Astrocyte of the hippocampus (primary cell): ENCODE measurements at regions not wholly inside any gene's neighbourhood (a gene's known extent, or its start where the extent isn't known, plus 50 kb on each side); places are given as distances from the start of the nearest gene placed in this dataset.
A peak's percentile ranks its signal among the peaks of the same experiment; 100 is the strongest.

ENCODE experiments used
- DNase-seq: peaks from one replicate; pipeline ENCODE4 v3.0.0; 2011; ENCODE audit warnings: low read depth, low spot score

DNA sequence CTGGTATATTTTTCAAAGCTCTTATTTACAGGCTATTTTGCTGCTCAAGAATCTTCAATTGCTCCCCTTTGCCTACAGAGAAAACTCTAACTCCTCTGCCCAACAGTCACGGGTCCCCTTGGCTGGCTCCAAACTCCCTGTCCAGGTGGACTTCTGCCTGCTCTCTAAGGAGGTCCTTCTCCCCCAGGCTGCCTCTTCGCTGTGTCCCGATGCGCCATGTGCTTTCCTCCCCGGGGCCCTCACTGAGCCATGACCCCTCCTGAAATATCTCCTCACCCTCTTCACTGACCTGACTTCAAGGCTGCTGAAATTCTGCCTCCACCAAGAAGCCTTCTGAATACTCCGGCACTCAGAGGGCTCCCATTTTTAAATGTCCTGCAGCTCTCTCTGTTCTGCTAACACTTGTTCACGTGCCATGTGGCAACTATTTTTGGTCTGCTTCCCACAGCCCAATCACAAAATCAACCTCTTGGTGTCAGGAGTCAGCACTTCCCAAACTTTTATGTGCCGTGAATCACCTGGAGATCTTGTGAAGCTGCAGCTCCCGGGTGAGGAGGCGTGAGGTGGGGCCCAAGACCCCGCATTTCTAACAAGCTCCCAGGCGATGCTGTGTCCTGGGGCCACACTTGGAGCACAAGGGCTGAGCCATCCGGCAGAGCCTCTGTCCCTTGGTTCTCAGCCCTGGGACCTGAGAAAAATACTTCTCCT lies 85.7 kb upstream of the COL13A1 start:
- DNase-seq = no peak

DNA sequence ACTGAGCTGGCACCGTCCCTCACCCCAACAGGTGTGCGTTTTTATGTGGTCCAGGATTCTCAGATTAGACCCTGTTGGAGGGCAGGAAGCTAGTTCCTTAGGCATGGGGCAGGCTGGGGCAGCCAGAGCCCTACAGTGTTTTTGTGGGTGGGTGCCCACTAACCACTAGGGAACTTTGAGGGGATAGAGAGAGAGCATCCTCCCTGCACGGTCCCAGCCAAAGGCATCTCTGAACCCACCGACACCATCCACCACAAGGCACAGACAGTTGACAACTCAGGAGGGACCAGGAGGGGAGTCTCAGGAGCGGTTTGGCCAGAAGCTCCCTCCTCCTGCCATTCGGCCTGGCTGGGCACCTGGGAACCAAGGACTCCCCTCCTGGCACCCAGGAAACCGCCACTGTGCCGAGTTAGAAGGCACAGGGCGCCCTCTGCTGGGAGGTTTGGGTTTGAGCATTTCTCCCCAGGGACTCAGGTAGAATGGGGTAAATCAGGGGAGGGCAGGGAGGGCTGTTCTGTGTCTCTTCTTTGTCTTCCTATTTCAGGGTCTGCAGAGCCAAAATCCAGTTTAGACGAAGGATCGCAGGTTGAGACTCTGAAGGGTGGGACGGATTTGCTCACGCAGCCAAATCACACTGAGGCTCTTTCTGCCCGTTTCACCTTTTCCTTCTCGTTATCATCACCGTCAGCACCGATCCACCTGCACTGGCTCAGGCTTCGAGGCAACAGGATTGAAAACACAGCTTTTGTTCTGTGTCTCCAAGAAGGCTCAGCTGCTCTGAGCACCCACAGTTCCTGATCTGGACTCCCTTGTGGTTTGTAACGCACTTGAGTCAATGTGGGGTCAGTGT lies 84.8 kb upstream of the COL13A1 start:
- DNase-seq = peak; percentile 68

DNA sequence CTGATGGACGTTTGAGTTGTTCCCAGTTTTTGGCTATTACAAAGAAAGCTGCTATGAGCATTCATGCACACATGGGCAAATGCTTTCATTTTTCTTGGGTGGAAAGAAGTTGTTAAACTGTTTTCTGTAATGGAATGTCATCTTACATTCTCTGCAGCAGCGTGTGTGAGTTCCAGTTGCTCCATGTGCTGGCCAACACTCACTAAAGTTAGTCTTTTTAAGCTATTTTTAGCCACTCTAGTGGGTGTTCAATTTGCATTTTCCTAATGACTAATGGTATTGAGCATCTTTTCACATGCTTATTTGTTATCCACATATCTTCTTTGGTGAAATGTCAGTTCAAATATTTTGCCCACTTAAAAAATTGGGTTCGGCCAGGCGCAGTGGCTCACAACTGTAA lies 82.8 kb upstream of the COL13A1 start:
- no peak for DNase-seq

DNA sequence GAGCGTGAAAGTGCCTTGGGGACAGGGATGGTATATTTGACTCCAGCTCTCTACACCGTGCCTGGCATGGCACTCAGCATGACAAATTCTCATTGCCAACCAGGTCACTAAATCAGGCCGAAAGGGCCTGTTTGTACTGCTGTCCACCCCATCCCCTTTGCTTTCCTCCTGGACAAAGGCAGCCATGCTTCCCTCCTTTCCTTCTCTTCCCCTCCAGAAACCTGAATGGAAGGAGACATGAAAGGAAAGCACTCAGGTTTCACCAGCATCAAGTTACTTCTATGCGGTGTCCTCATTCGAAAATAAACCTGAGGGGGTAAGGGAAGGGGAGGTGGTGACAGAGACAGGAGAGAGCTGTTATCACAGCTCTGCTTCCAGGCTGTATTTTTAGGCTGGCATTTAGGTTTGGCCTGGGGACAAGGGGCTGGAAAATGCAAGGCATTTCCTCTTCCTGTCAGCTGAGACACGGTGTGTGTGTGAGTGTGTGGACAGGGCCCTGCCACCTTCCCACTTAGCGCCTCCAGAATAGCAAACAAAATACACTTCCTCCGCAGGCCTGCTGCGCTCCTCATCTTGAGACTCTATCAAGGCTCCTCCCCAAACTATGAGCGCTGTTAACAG lies 79.9 kb upstream of the COL13A1 start:
- DNase-seq = peak; percentile 48

DNA sequence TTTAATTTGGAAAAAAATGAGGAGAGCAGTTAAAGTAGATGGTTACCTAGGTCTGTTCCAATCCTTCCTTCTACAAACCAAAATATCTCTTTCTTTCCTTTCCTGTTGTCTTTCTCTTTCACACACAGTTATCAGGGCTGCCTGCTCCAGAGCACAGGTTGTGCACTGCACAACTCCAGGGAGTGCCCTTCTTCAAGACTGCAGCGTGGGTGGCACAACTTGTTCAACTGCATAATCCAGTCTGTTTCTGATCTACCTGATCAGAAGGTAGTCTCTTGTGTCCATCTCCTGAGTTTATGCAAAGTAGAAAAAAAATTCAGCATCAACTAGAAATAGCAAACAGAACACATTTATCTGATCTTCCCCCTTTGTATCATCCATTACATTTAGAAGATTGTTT lies 78.1 kb upstream of the COL13A1 start:
- no peak for DNase-seq

DNA sequence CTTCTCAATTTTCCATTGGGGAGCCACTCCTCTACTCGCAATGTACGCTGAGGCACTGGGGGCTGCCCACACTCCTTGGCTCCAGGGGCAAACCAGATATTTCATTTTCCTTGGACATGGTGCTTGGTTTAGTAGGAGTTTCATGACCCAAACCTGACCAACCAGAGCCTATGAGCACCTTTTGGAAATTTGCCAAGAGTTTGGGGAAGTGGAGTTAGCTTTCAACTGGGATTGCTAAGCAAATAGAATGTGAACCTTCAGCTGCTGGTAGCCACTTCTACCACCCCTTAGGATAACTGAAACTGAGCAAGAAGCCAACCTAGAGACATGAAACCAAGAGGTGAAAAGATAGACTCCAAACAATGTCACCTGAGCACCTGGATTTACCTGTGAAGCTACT lies 74.9 kb upstream of the COL13A1 start:
- DNase-seq = no peak

DNA sequence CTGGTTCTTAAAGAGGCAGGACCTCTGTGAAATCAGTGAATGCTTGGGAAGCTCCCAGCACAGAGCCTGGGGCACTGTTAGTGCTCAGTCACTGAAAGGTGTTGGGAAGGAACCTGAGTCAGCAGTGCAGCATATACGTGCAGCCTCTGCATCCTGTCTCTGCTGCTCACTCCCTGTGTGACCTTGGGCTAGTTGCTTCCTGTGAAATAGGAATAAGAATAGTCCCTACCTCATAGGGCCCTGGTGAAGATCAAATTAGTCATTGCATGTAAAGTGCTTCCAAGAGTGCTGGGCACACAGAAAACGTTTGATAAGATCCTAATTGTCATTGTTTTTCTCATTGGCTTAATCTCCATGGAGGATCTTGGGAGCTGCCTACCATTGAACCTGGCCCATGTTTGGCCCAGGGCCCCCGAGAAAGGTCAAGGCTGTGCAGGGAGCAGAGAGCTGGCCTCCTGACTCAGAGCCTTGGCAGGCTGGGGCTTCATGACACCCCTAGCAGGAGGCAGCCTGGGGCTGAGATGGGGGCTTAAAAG lies 73.3 kb upstream of the COL13A1 start:
- DNase-seq = peak; percentile 26

DNA sequence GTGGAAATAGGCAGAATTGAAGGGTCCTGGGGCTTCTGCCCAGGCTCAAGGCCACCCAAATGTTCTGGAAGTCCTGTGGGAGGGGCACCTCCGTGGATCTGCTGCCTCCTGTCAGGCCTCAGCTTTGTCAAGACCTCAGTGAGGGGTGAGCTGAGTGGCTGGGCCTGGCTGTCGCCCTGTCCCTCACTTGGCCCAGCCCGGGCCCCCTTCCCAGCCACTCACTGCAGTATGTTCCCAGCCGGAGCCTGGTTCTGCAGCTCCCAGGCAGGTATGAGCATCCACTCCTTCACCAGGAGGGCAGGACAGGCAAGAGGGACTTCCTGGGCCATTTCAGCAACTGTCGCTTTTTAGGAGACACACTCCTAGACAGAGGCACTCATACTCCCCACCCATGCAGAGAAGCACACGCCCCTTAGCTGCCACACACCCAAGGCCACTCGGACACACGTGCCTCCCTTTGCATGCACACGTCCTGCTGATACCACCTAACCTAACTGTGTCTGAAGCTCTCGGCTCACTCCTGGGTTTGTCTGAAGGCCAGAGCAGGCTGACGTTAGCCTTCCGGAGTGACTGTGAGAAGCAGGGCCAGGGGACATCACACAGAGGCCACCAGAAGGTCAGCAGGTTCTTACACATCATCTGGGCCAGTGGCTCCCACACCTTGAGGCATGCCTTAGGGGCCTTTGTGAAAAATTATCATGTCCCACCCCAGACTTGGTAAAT lies 72.2 kb upstream of the COL13A1 start:
- no peak for DNase-seq

DNA sequence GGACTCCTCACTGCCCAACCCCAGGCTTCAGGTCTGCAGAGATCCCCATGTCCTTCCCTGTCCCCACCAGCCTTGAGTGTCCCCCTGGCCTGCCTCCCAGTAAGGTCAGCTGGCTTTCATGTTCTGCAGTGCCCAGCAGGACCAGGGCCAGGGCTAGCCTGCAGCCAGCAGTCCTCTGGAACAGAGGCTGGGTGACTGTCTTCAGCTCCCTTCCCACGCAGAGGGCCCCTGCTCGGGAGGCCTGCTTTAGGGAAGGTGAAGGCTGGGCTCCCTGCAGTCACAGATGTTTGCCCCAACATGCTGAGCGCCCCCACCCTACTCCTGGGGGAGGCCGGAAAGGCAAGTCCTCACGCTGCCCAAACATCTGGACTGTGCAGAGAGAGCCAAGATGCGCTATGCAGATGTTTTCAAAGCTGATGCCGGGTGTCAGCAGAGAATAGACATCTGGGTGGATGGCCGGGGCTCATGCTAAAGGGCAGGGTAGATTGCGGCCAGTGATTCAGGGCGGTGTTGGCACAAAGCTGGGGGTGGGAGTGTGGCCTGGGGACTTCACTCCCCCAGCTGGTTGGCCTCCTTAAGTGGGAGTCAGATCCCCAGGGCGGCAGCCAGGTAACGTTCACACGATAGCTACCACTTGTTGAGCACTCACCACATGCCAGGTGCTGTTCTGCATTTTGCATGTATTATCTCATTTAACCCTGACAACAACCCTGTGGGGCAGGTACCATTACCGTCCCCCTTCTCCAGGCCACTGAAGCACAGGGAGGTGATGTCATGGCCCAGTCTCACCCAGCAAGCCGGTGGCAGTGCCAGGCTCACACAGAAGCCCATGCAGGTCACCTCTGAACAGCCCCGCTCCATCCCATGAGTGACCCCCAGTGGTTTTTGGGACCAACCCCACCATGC lies 71.2 kb upstream of the COL13A1 start:
- DNase-seq = no peak

DNA sequence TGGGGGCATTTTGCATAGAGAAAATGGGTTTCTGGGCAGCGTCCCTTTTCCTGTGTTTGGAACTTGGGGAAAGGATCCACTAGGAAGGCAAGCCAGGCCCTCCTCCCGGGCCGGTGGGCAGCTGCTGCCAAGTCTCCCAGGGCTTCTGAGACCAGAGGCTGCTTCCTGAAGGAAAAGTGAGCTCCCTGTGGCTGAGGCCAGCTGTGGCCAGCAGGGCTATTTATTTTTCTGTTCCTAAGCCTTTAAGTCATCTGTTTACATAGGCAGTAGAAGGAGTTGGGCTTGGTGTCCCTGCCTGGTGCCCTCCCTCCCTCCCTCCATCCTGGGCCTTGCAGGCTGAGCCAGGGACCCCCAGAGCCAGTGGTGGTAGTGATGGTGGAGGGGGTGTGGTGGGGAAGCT lies 70.5 kb upstream of the COL13A1 start:
- peak; percentile 77 for DNase-seq

DNA sequence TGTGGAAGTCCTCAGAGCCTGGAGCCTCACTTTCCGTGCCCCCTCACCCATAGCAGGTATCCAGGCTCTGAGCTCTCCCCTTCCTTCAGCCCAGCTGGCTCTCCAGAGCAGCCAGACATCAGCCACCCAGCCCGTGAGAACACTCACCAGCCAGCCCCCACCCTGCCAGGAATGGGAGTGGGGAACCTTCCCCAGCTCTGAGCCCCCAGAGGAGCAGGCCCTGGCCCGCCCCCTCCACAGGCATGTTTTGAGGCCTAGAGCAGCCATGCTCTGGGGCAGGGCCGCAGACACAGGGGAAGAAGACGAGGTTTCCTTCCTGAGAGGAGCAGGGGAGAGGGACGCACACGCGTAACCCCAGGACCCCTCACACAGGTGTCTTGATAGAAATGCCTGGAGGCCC lies 70.0 kb upstream of the COL13A1 start:
- no peak for DNase-seq

DNA sequence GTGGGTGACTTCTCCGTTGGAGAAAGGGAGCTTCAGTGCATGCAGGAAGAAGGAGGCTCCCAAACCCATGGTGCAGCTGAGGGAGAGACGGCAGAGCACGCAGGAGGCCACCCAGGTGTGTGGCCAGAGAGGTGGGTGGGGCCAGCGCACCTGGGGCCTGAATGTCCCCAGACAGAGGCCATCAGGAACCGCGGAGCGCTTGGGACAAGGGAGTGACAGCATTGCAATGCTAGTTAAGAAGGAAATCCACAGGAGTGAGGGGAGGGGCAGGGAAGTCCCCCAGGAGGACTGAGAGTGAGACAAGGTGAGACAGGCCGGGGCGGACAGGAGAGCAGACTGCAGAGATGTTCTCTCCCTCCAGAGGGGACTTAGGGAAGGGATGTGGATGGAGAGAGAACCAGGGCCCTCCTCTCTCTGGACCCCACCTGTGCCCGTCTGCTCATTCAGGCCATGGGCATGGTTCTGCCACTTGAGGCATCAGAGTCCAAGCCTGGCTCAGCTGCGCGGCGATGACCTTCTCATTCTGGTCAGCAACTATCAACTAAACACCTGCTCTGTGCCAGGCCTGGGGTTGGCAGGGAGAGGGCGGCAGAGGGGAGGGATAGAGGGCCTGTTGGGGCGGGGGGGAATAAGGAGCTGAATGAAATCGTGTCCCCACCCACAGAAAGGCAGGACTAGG lies 69.4 kb upstream of the COL13A1 start:
- no peak for DNase-seq

DNA sequence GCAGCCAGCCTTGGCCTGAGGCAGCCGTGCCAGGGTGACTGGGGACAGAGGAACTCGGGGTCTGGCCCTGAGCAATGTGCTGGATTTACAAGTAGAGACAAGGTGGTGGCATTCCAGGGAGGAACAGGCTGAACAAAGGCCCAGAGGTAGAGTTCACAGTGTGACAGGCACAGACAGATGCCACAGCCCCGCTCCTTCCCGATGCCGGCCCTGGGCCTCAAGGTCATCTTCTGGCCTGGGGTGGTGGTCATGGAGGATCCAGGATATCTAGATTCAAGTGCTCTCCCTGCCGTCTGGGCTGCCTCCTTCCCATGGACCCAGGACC lies 68.9 kb upstream of the COL13A1 start:
- no peak for DNase-seq

DNA sequence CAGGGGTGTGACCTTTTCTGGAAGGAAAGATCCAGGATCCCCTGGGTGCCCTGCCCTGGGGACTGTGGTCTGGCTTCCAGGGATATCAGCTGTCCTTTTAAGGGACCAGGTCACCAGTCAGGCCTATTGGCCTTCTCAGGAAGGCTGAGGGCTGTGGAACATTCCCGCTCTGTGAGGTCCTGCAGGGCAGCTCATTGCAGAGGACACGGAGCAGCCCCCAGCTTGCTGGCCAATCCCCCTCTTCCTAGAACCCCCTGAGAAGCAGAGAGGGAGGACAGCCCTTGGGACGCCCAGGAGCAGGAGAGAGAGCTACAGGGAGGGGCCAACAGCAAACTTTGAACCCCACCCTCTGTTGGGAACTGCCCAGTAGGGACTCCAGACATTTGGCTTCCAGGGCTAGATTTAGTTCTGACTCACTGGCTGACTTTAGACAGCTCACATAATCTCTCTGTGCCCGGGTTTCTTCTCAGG lies 67.9 kb upstream of the COL13A1 start:
- peak; percentile 54 for DNase-seq

DNA sequence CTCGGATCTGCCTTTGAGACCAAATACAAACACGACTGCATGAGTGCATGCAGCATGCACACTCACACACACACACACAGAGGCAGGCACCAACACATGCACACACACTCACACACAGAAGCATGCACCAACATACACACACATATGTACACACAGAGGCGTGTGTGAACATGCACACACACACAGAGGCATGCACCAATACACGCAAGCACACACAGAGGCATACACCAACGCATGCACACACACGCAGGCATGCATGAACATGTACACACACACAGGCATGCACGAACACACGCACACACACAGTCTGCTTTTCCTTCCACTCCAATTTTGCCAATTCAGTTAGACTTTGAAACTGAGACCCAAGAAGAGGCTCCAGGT lies 67.3 kb upstream of the COL13A1 start:
- DNase-seq = no peak

DNA sequence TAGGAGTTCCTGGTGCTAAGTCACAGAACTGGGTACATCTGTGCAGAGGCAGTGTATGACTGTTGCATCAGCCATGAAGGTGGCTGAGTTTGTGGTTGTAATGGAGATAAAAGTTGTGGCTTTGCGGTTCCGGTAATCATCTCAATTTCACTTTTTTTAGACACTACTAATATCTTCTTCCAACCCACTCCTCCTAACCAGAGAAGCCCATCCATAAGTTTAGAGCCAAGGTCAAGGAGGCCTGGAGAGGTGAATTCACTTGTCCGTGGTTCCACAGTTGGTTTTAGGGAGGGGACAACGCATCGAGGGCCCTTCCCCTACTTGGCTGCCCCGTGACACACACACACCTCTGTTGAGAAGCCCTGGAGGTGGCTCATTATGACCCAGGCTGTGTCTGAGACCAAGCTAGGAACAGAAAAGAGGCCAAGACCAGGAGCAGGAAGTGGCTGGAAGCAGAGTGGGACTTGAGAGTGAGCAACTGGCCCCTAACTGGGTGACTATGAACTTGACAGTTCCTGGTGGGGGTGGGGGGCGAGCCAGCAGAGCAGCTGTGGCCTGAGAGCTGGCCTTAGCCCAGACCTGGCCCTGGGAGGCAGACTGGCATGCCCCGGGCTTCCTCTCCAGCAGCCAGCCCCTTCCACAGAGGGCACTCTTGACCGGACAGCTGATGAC lies 66.8 kb upstream of the COL13A1 start:
- DNase-seq = no peak

DNA sequence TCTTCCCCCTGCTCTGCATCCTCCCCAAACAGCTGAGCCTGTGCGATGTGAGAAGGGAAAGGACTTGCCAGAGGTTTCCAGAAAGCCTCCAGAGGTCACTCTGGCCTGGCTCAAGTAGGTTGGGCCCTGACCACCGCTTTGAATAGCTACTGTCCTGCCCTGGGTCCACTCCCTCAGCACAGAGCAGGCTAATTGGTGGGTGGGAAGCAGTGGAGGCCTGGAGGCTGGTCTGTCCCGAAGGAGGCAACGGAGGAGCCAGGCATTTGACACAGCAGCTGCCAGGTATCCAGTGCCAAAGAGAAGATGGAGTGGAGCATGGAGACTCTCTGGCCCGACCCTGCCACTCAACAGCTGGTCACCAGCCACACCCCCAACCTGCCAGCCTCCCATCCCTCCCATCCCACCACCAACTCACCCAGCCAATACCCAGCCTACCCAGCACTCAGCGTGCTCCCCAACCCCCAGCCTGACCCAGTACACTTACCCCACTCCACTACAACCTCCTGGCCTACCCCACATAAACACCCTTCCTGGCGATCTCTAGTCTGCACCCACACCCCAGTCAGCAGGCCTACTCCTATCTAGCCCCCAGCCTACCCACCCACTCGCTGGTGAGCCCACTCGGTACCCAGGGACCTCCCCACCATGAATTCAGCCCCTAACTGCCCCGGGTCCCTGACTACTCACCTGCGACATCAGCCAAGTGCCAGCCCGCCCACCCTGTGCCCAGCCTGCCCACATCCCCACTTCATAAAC lies 64.6 kb upstream of the COL13A1 start:
- DNase-seq = no peak

DNA sequence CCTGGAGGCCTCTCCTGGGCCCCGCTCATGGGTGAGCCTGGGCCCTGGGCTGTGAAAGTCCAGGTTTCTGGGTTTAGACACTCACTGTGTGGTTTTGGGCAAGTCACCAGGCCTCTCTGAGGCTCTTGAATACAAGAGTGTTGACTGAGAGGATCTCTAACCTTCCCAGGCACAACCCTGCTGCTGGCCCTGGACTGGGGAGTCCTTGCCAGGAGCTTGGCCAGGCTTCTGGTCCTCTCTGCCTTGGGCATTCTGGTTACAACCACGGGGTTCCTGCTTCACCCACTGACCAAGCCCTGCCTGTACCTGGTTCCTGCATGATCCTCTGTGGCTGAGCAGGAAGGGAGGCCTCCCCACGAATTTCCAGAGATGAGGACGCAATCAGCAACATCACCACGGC lies 63.6 kb upstream of the COL13A1 start:
- no peak for DNase-seq

DNA sequence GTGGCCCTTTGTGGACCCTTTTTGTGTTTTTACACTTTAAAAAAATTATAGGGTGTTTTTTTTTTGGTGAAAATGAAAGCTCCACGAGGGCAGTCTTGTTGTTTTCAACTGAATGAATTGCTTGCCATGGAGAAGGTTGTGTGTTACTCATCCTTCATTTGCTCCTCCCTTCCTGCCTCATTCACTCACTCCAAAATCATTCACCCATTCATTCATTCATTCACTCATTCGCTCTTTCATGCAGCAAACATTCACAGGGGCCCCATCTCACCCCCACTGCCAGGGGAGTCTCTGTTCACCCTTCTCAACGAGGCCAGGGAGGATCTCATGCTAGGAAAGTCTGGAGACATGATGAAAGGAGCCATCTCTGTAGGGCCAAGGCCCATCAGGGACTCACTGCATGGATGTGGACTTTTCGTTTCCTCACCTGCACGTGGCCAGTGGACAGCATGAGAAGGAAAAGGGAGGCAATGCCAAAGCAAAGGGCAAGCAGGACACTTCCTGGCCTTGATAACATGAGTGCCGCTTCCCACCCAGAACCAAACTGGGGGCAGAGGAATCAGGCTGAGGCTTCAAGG lies 62.8 kb upstream of the COL13A1 start:
- no peak for DNase-seq
